Parathyroid adenoma (tissue), 2 donors: ENCODE measurements at regions not wholly inside any gene's neighbourhood (a gene's known extent, or its start where the extent isn't known, plus 50 kb on each side); places are given as distances from the start of the nearest gene placed in this dataset.
A peak's percentile ranks its signal among the peaks of the same experiment; 100 is the strongest.
"Not testable (repeated sequence)": the region's sequence is repeated elsewhere in the genome, so short reads cannot be mapped to it uniquely, and the experiment has no call there.

Experiments used
- H2AFZ ChIP-seq: fragments of 300-600 bp; sonication (generic); one replicate; pipeline ENCODE4 v1.7.0; 2017; ENCODE audit warnings: antibody characterized with exemption, mild to moderate bottlenecking
- H3K27ac ChIP-seq: fragments of 300-600 bp; sonication (generic); one replicate; pipeline ENCODE4 v1.7.0; 2017
- H3K27me3 ChIP-seq: fragments of 300-600 bp; sonication (generic); one replicate; pipeline ENCODE4 v1.7.0; 2017; ENCODE audit warnings: low read length; ENCODE audit not compliant: control insufficient read depth, insufficient read depth
- H3K36me3 ChIP-seq: fragments of 300-600 bp; sonication (generic); one replicate; pipeline ENCODE4 v1.7.0; 2017; ENCODE audit warnings: low read length; ENCODE audit not compliant: control insufficient read depth, insufficient read depth
- H3K4me1 ChIP-seq: fragments of 300-600 bp; sonication (generic); one replicate; pipeline ENCODE4 v1.7.0; 2017; ENCODE audit warnings: control low read depth
- H3K4me2 ChIP-seq: fragments of 300-600 bp; sonication (generic); one replicate; pipeline ENCODE4 v1.7.0; 2017; ENCODE audit warnings: low read length
- H3K4me3 ChIP-seq: fragments of 300-600 bp; sonication (generic); one replicate; pipeline ENCODE4 v1.7.0; 2017; ENCODE audit warnings: low read depth, low read length
- H3K79me2 ChIP-seq: fragments of 300-600 bp; sonication (generic); one replicate; pipeline ENCODE4 v1.7.0; 2017; ENCODE audit warnings: control low read depth
- H3K9ac ChIP-seq: fragments of 300-600 bp; sonication (generic); one replicate; pipeline ENCODE4 v1.7.0; 2017; ENCODE audit warnings: mild to moderate bottlenecking
- H3K9me3 ChIP-seq: fragments of 300-600 bp; sonication (generic); one replicate; pipeline ENCODE4 v1.7.0; 2017; ENCODE audit warnings: low read length; ENCODE audit not compliant: control insufficient read depth
- CTCF ChIP-seq: fragments of 300-600 bp; sonication (generic); IDR thresholded peaks from one replicate; pipeline ENCODE4 v1.7.0; 2017; ENCODE audit warnings: antibody characterized with exemption, mild to moderate bottlenecking
- donor health status: primary hyperparathyroidism.

- Histone ChIP-seq H3K4me1 (peaks cover 2% of the 10 kb centered on the region), H2AFZ (no peak overlapping the region)
- TF ChIP-seq CTCF, result no peak
Observed at GRCh38 chr6:4262526-4262925, 127.2 kb upstream of the ECI2 start.

DNA sequence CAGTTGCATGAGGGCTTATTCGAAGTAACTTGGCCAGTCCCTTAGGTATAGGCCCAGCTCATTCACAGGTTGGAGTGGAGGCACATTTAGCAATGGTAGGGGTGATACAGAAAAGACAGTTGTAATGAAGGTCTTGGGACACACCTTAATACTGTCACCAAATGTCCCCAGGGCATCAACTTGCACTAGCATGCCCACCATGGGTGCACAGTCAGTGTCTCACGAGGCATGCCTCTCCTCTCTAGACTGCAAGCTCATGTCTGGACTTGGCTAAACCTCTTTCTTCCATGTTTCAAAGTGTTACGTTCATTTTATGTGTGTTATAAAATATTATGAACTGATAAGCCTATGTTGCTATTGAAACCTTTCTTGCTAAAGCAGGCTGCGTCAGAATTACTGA lies 124.0 kb upstream of the ECI2 start:
- Histone ChIP-seq H3K4me2 (no peak overlapping the region), H3K79me2 (no peaks in the 10 kb centered on the region), H3K36me3 (no peaks in the 10 kb centered on the region), H3K27ac (no peak overlapping the region), H3K4me3 (no peak overlapping the region), H3K9me3 (no peaks in the 10 kb centered on the region), H3K27me3 (no peaks in the 10 kb centered on the region), H3K4me1 (peaks cover 8% of the 10 kb centered on the region), H3K9ac (no peak overlapping the region), H2AFZ (no peak overlapping the region)
- no peak for TF ChIP-seq CTCF

More at GRCh38 chr6:4262526-4262925, 127.2 kb upstream of the ECI2 start:
- H3K4me2 ChIP-seq, result no peak overlapping the region
- no peak overlapping the region for H3K27ac ChIP-seq
- H3K4me3 ChIP-seq, result no peak overlapping the region
- no peak overlapping the region for H3K9ac ChIP-seq
- H3K9me3 ChIP-seq, result no peaks in the 10 kb centered on the region
- no peaks in the 10 kb centered on the region for H3K36me3 ChIP-seq
- no peaks in the 10 kb centered on the region for H3K79me2 ChIP-seq
- H3K27me3 ChIP-seq, result no peaks in the 10 kb centered on the region

- no peak overlapping the region for H2AFZ ChIP-seq
- H3K36me3 ChIP-seq, result no peaks in the 10 kb centered on the region
- H3K9me3 ChIP-seq, result no peaks in the 10 kb centered on the region
- H3K4me2 ChIP-seq, result no peak overlapping the region
- no peak overlapping the region for H3K9ac ChIP-seq
- no peak for TF ChIP-seq CTCF
- no peak overlapping the region for H3K4me3 ChIP-seq
- peaks cover 14% of the 10 kb centered on the region for H3K4me1 ChIP-seq
- no peaks in the 10 kb centered on the region for H3K27me3 ChIP-seq
- H3K27ac ChIP-seq, result no peak overlapping the region
- H3K79me2 ChIP-seq, result no peaks in the 10 kb centered on the region
Observed at GRCh38 chr6:4258733-4259132, 123.4 kb upstream of the ECI2 start.

- Histone ChIP-seq H3K4me1 (peaks cover 21% of the 10 kb centered on the region), H2AFZ (peak overlapping the region; percentile 12), H3K79me2 (no peaks in the 10 kb centered on the region), H3K9me3 (no peaks in the 10 kb centered on the region), H3K36me3 (no peaks in the 10 kb centered on the region), H3K9ac (no peak overlapping the region), H3K27ac (peak overlapping the region; percentile 30), H3K27me3 (no peaks in the 10 kb centered on the region), H3K4me3 (no peak overlapping the region), H3K4me2 (no peak overlapping the region)
- TF ChIP-seq CTCF, result no peak
Observed at GRCh38 chr6:4256969-4257368, 121.6 kb upstream of the ECI2 start.

- H3K9ac ChIP-seq, result no peak overlapping the region
- H3K79me2 ChIP-seq, result no peaks in the 10 kb centered on the region
- H3K36me3 ChIP-seq, result no peaks in the 10 kb centered on the region
- H3K9me3 ChIP-seq, result no peaks in the 10 kb centered on the region
- H3K4me2 ChIP-seq, result no peak overlapping the region
- peak overlapping the region; percentile 67 for H2AFZ ChIP-seq
- peak; percentile 56 for TF ChIP-seq CTCF
- peaks cover 21% of the 10 kb centered on the region for H3K4me1 ChIP-seq
- H3K4me3 ChIP-seq, result no peak overlapping the region
- no peak overlapping the region for H3K27ac ChIP-seq
- H3K27me3 ChIP-seq, result no peaks in the 10 kb centered on the region
Observed at GRCh38 chr6:4253604-4254231, 118.3 kb upstream of the ECI2 start.

- H3K27ac ChIP-seq, H3K4me3 ChIP-seq, H3K27me3 ChIP-seq, H2AFZ ChIP-seq, H3K36me3 ChIP-seq, H3K79me2 ChIP-seq, H3K9ac ChIP-seq, H3K9me3 ChIP-seq, H3K4me2 ChIP-seq: not testable (repeated sequence)
- H3K4me1 ChIP-seq, result peaks cover 18% of the 10 kb centered on the region
Observed at GRCh38 chr6:4252445-4252844, 117.1 kb upstream of the ECI2 start.
